CD4-positive, alpha-beta T cell treated with Interleukin-17A for 4 hours (primary cell): ENCODE measurements at regions not wholly inside any gene's neighbourhood (a gene's known extent, or its start where the extent isn't known, plus 50 kb on each side); places are given as distances from the start of the nearest gene placed in this dataset.

Source experiments
- DNase-seq: peaks from one replicate; pipeline ENCODE4 v3.0.0-alpha.2; 2020; ENCODE audit warnings: mixed read lengths

GRCh38 chr2:23238011-23238657 lies 146.8 kb upstream of the KLHL29 start:
- DNase-seq = no peak

- DNase-seq = no peak
These were observed 145.6 kb upstream of the KLHL29 start for GRCh38 chr2:23239374-23239773.

- DNase-seq = no peak
These were observed 143.9 kb upstream of the KLHL29 start for GRCh38 chr2:23241121-23241520.

- DNase-seq = no peak
These were observed 143.3 kb upstream of the KLHL29 start for GRCh38 chr2:23241611-23242245.

GRCh38 chr2:23243073-23243659 lies 141.8 kb upstream of the KLHL29 start:
- DNase-seq = no peak

- no peak for DNase-seq
These were observed 140.4 kb upstream of the KLHL29 start for GRCh38 chr2:23244617-23245016.

GRCh38 chr2:23246992-23247683 lies 137.8 kb upstream of the KLHL29 start:
- DNase-seq = no peak

GRCh38 chr2:23248667-23249066 lies 136.3 kb upstream of the KLHL29 start:
- no peak for DNase-seq

GRCh38 chr2:23249348-23249747 lies 135.6 kb upstream of the KLHL29 start:
- no peak for DNase-seq

GRCh38 chr2:23250371-23250770 lies 134.6 kb upstream of the KLHL29 start:
- no peak for DNase-seq

- no peak for DNase-seq
These were observed 128.3 kb upstream of the KLHL29 start for GRCh38 chr2:23256643-23257042.

- DNase-seq = no peak
These were observed 124.4 kb upstream of the KLHL29 start for GRCh38 chr2:23260621-23261020.

- no peak for DNase-seq
These were observed 116.3 kb upstream of the KLHL29 start for GRCh38 chr2:23268467-23269263.

- DNase-seq = no peak
These were observed 115.2 kb upstream of the KLHL29 start for GRCh38 chr2:23269747-23270146.

GRCh38 chr2:23270810-23271209 lies 114.2 kb upstream of the KLHL29 start:
- DNase-seq = no peak

- no peak for DNase-seq
These were observed 113.7 kb upstream of the KLHL29 start for GRCh38 chr2:23271230-23271629.

GRCh38 chr2:23273786-23274185 lies 111.2 kb upstream of the KLHL29 start:
- DNase-seq = no peak

GRCh38 chr2:23280401-23280800 lies 104.6 kb upstream of the KLHL29 start:
- DNase-seq = no peak

- DNase-seq = no peak
These were observed 101.3 kb upstream of the KLHL29 start for GRCh38 chr2:23283653-23284052.

- DNase-seq = no peak
These were observed 99.7 kb upstream of the KLHL29 start for GRCh38 chr2:23285091-23285800.

- DNase-seq = no peak
These were observed 98.8 kb upstream of the KLHL29 start for GRCh38 chr2:23286031-23286757.
